CD8-positive, alpha-beta memory T cell (primary cell): ENCODE measurements at regions not wholly inside any gene's neighbourhood (a gene's known extent, or its start where the extent isn't known, plus 50 kb on each side); places are given as distances from the start of the nearest gene placed in this dataset.

Source experiments
- CTCF ChIA-PET: fragments of 350-600 bp; sonication (Branson Sonifier 250); formaldehyde crosslinking; loops from one replicate; lab custom pipeline; 2021; ENCODE audit warnings: antibody characterized with exemption; lab: Charles Lee
- POLR2A ChIA-PET: fragments of 350-600 bp; sonication (Branson Sonifier 250); formaldehyde crosslinking; loops from one replicate; lab custom pipeline; 2021; ENCODE audit warnings: antibody characterized with exemption; lab: Charles Lee
- DNase-seq, 5 donors: peaks; one replicate each; pipeline versions ENCODE4 v3.0.0 to v3.0.0-alpha.2; 2020 to 2022; ENCODE audit warnings: mixed read lengths in 1 of 5
- H3K27ac ChIP-seq: one replicate; pipeline ENCODE4 v1.7.0; 2013; ENCODE audit warnings: low read depth, mild to moderate bottlenecking, low read length, moderate library complexity
- H3K27me3 ChIP-seq: 2 replicates; pipeline ENCODE4 v1.7.0; 2013; ENCODE audit warnings: low read length, mild to moderate bottlenecking; ENCODE audit not compliant: insufficient read depth, poor library complexity, severe bottlenecking
- H3K36me3 ChIP-seq: 2 replicates; pipeline ENCODE4 v1.7.0; 2013; ENCODE audit warnings: mild to moderate bottlenecking, low read length, moderate library complexity; ENCODE audit not compliant: insufficient read depth
- H3K4me1 ChIP-seq: 2 replicates; pipeline ENCODE4 v1.7.0; 2013; ENCODE audit warnings: mild to moderate bottlenecking, low read length, moderate library complexity; ENCODE audit not compliant: insufficient read depth
- H3K4me3 ChIP-seq: 2 replicates; pipeline ENCODE4 v1.7.0; 2013; ENCODE audit warnings: mild to moderate bottlenecking, low read length
- H3K9me3 ChIP-seq: 2 replicates; pipeline ENCODE4 v1.7.0; 2013; ENCODE audit warnings: mild to moderate bottlenecking, low read length
- H3K27ac Mint-ChIP-seq, 8 donors: one replicate each; pipeline ENCODE4 v1.8.0; 2020 to 2021; ENCODE audit warnings: mixed read lengths in 8 of 8, mild to moderate bottlenecking in 6 of 8, inconsistent platforms in 3 of 8, moderate library complexity in 3 of 8
- H3K27me3 Mint-ChIP-seq, 2 donors: one replicate each; pipeline ENCODE4 v1.8.0; 2020 to 2021; ENCODE audit warnings: mixed read lengths in 2 of 2, mild to moderate bottlenecking in 1 of 2, moderate library complexity in 1 of 2
- H3K36me3 Mint-ChIP-seq, 3 donors: one replicate each; pipeline ENCODE4 v1.8.0; 2020 to 2021; ENCODE audit warnings: mixed read lengths in 3 of 3, inconsistent platforms in 1 of 3, mild to moderate bottlenecking in 1 of 3
- H3K4me1 Mint-ChIP-seq, 3 donors: one replicate each; pipeline ENCODE4 v1.8.0; 2020 to 2021; ENCODE audit warnings: mixed read lengths in 3 of 3, inconsistent platforms in 1 of 3, mild to moderate bottlenecking in 1 of 3
- H3K4me3 Mint-ChIP-seq, 7 donors: one replicate each; pipeline ENCODE4 v1.8.0; 2020 to 2021; ENCODE audit warnings: mixed read lengths in 7 of 7, mild to moderate bottlenecking in 6 of 7, moderate library complexity in 4 of 7, inconsistent platforms in 2 of 7
- H3K9me3 Mint-ChIP-seq, 5 donors: one replicate each; pipeline ENCODE4 v1.8.0; 2020 to 2022; ENCODE audit warnings: mixed read lengths in 5 of 5, mild to moderate bottlenecking in 3 of 5, moderate library complexity in 2 of 5, inconsistent platforms in 1 of 5

DNA sequence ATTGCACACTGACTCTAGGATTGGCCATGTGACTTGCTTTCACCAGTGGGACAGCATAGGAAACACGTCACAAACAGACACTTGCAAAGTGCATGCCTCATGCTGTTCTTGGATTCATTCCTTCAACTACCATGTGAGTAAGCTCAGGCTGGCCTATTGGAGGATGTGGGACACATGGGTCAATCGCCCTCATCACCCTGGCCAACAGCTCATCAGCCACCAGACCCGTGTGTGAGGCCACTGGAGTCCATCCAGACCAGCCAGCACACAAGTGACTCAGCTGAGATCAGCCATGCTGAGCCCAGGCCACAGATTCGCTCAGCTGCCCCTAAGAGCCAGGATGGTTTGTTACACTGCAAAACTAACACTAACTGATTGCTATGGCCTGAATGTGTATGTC lies 216.1 kb upstream of the GRIK3 start:
- H3K36me3 Mint-ChIP-seq, result no peaks in the 10 kb centered on the region
- Histone ChIP-seq H3K36me3 (no peaks in the 10 kb centered on the region), H3K4me1 (no peaks in the 10 kb centered on the region), H3K4me3 (no peak overlapping the region), H3K27me3 (no peaks in the 10 kb centered on the region), H3K9me3 (no peaks in the 10 kb centered on the region), H3K27ac (no peak overlapping the region)
- H3K27me3 Mint-ChIP-seq, result peaks cover 26 to 68% of the 10 kb centered on the region in 2 donors
- H3K4me3 Mint-ChIP-seq, result no peak overlapping the region
- no peak for DNase-seq
- H3K27ac Mint-ChIP-seq, result no peak overlapping the region
- H3K9me3 Mint-ChIP-seq, result peaks cover 0 to 2% (median 0%) of the 10 kb centered on the region in 5 donors
- CTCF ChIA-PET, result no interaction called here
- H3K4me1 Mint-ChIP-seq, result no peaks in the 10 kb centered on the region
- POLR2A ChIA-PET, result no interaction called here

DNA sequence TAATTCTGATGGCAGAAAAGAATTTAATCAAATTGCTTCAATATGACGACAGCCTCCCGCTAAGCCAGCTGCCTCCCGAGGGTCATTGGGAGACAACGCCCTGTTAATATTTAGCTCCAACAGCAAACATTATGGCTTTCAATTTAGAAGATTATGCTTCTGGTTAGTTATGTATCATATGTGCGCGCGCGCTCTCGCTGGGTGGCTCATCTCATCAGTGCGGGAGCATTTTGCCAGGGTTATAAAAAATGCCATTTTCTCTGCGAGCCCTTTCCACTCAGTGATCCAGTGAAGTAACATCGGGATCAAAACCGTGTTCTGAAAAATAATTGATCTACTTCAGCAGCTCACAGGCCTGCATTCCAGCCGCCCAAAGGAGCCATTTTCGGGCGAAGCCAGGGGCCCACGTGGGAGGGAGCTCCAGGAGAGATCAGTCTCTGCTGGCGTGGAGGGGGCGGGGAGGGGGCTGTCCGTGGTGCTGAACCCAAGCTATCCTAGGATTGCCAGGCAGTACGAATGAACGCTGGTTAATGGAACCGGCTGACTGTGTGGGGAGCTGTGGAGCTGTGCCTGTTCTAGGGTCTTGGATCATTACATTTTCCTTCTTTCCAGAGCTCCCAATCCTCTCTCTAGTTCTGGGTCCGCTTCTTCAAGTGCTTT lies 219.1 kb upstream of the ZC3H12A start:
- H3K4me3 Mint-ChIP-seq, result no peak overlapping the region
- H3K27ac Mint-ChIP-seq, result peak overlapping the region in 1 of 8 donors; percentile 55
- H3K36me3 Mint-ChIP-seq, result no peaks in the 10 kb centered on the region
- no peak for DNase-seq
- Histone ChIP-seq H3K4me3 (no peak overlapping the region), H3K4me1 (no peaks in the 10 kb centered on the region), H3K36me3 (no peaks in the 10 kb centered on the region), H3K9me3 (no peaks in the 10 kb centered on the region), H3K27me3 (no peaks in the 10 kb centered on the region), H3K27ac (no peak overlapping the region)
- peaks cover 0 to 3% (median 0%) of the 10 kb centered on the region in 5 donors for H3K9me3 Mint-ChIP-seq
- POLR2A ChIA-PET, result no interaction called here
- peaks cover 34 to 69% of the 10 kb centered on the region in 2 donors for H3K27me3 Mint-ChIP-seq
- no peaks in the 10 kb centered on the region for H3K4me1 Mint-ChIP-seq
- CTCF ChIA-PET, result no interaction called here

DNA sequence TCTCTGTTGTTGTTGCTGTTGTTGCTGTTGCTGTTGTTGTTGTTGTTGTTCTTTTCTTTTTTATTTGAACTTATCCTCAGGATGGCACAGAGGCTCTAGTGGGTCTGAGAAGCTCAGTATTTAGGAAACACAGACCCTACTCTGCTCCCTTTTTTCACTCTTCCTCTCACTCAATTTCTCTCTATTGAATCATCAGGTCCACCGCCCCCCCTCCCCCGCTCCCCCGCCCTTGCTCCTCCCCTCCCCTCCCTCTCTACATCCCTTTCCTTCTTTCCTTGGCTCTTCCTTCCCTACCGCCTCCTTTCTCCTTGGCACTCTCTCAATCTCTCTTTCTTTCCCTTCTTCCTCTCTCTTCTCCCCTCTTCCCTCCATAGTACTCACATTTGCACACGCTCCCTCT lies 218.5 kb upstream of the ZC3H12A start:
- ChIA-PET POLR2A (no interaction called here), CTCF (no interaction called here)
- Mint-ChIP-seq H3K27ac (no peak overlapping the region), H3K4me1 (no peaks in the 10 kb centered on the region), H3K27me3 (peaks cover 30 to 64% of the 10 kb centered on the region in 2 donors), H3K36me3 (no peaks in the 10 kb centered on the region), H3K9me3 (peaks cover 0 to 3% (median 0%) of the 10 kb centered on the region in 5 donors), H3K4me3 (no peak overlapping the region)
- Histone ChIP-seq H3K36me3 (no peaks in the 10 kb centered on the region), H3K4me1 (no peaks in the 10 kb centered on the region), H3K9me3 (no peaks in the 10 kb centered on the region), H3K4me3 (no peak overlapping the region), H3K27me3 (no peaks in the 10 kb centered on the region), H3K27ac (no peak overlapping the region)
- DNase-seq, result no peak

DNA sequence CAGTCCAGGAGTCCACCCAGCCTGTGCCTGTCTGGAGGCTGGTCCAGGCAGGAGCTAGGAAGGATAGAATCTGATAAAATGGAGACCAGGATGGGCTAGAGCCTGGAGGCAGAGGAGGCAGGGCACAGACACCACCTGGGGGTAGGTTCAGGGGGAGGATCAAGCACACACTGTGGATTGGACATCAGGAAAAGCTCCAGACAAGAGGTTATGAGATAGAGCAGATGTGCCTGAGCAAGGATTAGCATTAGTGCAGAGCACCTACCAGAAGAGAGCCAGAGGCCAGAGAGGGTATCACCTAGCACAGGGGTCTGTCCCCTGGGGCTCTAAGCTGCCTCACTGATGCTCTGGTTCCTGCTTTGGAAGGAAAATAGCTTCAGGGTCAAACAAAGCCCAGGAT lies 216.7 kb upstream of the ZC3H12A start:
- H3K4me3 Mint-ChIP-seq, result no peak overlapping the region
- H3K27ac ChIP-seq, result no peak overlapping the region
- H3K4me3 ChIP-seq, result no peak overlapping the region
- ChIA-PET POLR2A (no interaction called here), CTCF (no interaction called here)
- H3K9me3 ChIP-seq, result no peaks in the 10 kb centered on the region
- peaks cover 0 to 3% (median 0%) of the 10 kb centered on the region in 5 donors for H3K9me3 Mint-ChIP-seq
- no peaks in the 10 kb centered on the region for H3K36me3 ChIP-seq
- no peaks in the 10 kb centered on the region for H3K27me3 ChIP-seq
- H3K4me1 ChIP-seq, result no peaks in the 10 kb centered on the region
- no peaks in the 10 kb centered on the region for H3K4me1 Mint-ChIP-seq
- DNase-seq, result no peak
- no peak overlapping the region for H3K27ac Mint-ChIP-seq
- peaks cover 33 to 66% of the 10 kb centered on the region in 2 donors for H3K27me3 Mint-ChIP-seq
- H3K36me3 Mint-ChIP-seq, result no peaks in the 10 kb centered on the region

DNA sequence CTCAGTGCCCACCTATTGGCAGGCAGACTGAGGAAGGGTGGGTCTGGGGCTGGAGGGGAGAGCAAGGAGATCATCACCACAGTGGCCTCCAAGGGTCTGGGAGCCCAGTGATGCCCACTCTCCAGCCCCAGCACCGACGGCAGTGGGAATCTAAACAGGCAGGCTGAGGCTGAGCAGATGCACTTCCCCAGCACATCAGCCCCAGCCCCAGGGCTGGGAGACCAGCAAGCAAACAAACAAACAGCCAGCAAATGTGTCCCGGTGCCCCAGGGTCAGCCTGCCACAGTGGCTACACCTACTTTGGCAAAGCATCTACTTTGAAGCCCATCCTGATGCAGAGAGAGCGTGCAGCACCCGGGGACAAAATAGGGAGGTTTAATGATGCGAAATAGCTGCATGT lies 216.3 kb upstream of the ZC3H12A start:
- no peaks in the 10 kb centered on the region for H3K27me3 ChIP-seq
- H3K27ac ChIP-seq, result no peak overlapping the region
- H3K4me1 ChIP-seq, result no peaks in the 10 kb centered on the region
- Mint-ChIP-seq H3K4me1 (no peaks in the 10 kb centered on the region), H3K27me3 (peaks cover 30 to 63% of the 10 kb centered on the region in 2 donors), H3K27ac (no peak overlapping the region), H3K9me3 (peaks cover 0 to 3% (median 0%) of the 10 kb centered on the region in 5 donors), H3K36me3 (no peaks in the 10 kb centered on the region), H3K4me3 (no peak overlapping the region)
- no peaks in the 10 kb centered on the region for H3K36me3 ChIP-seq
- H3K4me3 ChIP-seq, result no peak overlapping the region
- DNase-seq, result no peak
- ChIA-PET CTCF (no interaction called here), POLR2A (no interaction called here)
- H3K9me3 ChIP-seq, result no peaks in the 10 kb centered on the region

DNA sequence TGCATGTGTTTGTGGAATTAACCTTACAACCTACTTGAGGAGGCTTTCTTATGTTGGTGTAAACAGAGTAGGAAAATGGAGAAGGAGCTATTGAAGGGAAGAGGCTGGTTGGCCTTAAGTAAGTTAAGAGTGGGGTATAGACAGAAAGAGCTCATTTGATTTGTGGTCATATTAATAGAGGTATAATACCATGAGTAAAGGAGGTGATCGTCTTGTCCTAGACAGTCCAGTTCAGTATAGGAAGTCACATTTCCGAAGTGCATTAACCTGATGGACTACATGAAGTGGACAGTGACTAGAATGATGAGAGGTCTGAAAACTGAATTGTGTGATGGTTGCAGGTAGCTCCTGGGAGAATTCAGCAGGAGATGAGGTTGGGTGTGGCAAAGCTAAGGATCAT lies 215.4 kb upstream of the ZC3H12A start:
- Histone ChIP-seq H3K27ac (no peak overlapping the region), H3K36me3 (no peaks in the 10 kb centered on the region), H3K4me3 (no peak overlapping the region), H3K9me3 (no peaks in the 10 kb centered on the region), H3K4me1 (no peaks in the 10 kb centered on the region), H3K27me3 (no peaks in the 10 kb centered on the region)
- CTCF ChIA-PET, result no interaction called here
- H3K9me3 Mint-ChIP-seq, result peaks cover 0 to 3% (median 0%) of the 10 kb centered on the region in 5 donors
- H3K27me3 Mint-ChIP-seq, result peaks cover 33 to 56% of the 10 kb centered on the region in 2 donors
- H3K4me1 Mint-ChIP-seq, result no peaks in the 10 kb centered on the region
- no peak for DNase-seq
- no peak overlapping the region for H3K4me3 Mint-ChIP-seq
- POLR2A ChIA-PET, result no interaction called here
- H3K36me3 Mint-ChIP-seq, result no peaks in the 10 kb centered on the region
- no peak overlapping the region for H3K27ac Mint-ChIP-seq

DNA sequence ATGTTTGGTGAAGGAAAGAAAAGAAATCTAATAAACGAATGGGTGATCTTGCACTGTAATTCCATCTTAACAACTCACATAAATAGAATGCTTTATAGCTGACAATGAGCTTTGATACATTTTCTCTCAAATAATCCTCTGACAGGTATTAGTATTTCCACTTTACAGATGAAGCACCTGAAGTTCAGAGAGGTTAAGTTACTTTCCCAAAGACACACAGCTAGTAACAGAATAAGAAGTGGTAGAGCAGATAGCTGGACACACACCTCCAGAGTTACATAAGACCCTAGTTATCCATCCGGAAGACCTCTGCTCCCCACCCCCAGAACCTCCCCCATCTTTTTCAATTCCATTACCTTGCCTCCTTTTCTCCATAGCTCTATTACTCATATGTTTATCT lies 213.3 kb upstream of the ZC3H12A start:
- peaks cover 24 to 50% of the 10 kb centered on the region in 2 donors for H3K27me3 Mint-ChIP-seq
- Histone ChIP-seq H3K4me3 (no peak overlapping the region), H3K27me3 (no peaks in the 10 kb centered on the region), H3K9me3 (no peaks in the 10 kb centered on the region), H3K36me3 (no peaks in the 10 kb centered on the region), H3K27ac (no peak overlapping the region), H3K4me1 (no peaks in the 10 kb centered on the region)
- DNase-seq, result no peak
- CTCF ChIA-PET, result no interaction called here
- H3K9me3 Mint-ChIP-seq, result peaks cover 0 to 3% (median 0%) of the 10 kb centered on the region in 5 donors
- no peak overlapping the region for H3K27ac Mint-ChIP-seq
- H3K36me3 Mint-ChIP-seq, result no peaks in the 10 kb centered on the region
- POLR2A ChIA-PET, result no interaction called here
- no peak overlapping the region for H3K4me3 Mint-ChIP-seq
- no peaks in the 10 kb centered on the region for H3K4me1 Mint-ChIP-seq

DNA sequence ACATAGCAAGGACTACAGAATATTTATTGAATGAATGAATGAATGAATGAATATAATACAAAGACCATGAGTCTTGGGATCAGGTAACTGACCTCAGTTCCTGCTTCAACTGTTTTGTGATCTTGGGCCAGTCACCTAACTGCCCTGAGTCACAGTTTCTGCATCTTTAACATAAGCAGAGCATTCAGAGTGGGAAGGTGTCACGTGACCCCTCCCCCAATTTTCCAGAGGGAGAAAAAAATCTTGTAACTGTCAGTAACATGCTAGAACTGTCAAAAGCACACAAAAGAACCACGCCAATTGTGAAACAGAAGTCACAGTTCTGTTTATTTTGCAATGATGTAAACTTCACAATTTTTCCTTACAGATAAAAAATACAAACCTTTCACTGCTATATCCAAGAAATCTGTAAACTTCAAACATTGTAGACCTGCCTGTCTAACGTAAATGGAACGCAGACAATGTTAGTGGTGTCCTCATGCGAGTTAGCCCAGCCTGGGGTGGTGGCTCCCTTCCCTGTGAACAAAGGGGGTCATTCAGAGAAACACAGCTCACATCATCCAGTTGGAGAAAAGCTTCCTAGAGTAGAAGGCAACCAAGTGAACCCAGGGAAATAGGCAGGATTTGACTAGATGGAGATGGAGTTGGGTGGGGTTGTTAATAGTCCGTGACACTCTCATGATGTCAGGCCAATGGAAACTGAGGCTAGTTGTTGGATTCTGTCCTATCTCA lies 211.8 kb upstream of the ZC3H12A start:
- Histone ChIP-seq H3K4me3 (no peak overlapping the region), H3K27ac (no peak overlapping the region), H3K4me1 (no peaks in the 10 kb centered on the region), H3K9me3 (no peaks in the 10 kb centered on the region), H3K36me3 (no peaks in the 10 kb centered on the region), H3K27me3 (no peaks in the 10 kb centered on the region)
- no peaks in the 10 kb centered on the region for H3K36me3 Mint-ChIP-seq
- H3K9me3 Mint-ChIP-seq, result peaks cover 0 to 3% (median 0%) of the 10 kb centered on the region in 5 donors
- H3K27ac Mint-ChIP-seq, result no peak overlapping the region
- POLR2A ChIA-PET, result no interaction called here
- no peak overlapping the region for H3K4me3 Mint-ChIP-seq
- no peak for DNase-seq
- H3K27me3 Mint-ChIP-seq, result peaks cover 19 to 45% of the 10 kb centered on the region in 2 donors
- no peaks in the 10 kb centered on the region for H3K4me1 Mint-ChIP-seq
- CTCF ChIA-PET, result no interaction called here
